HG03108 (cell line): ENCODE measurements at regions not wholly inside any gene's neighbourhood (a gene's known extent, or its start where the extent isn't known, plus 50 kb on each side); places are given as distances from the start of the nearest gene placed in this dataset.

Experiments
- ATAC-seq: cut with Tn5 transposase; IDR thresholded peaks from one replicate; pipeline ENCODE4 v1.9.1; 2021; ENCODE audit warnings: moderate library complexity; ENCODE audit not compliant: unreplicated experiment

- no peak for ATAC-seq
These were observed 167.8 kb downstream of the RAB28 start for GRCh38 chr4:13316354-13316753.

- no peak for ATAC-seq
These were observed 170.3 kb downstream of the RAB28 start for GRCh38 chr4:13313856-13314255.

GRCh38 chr4:13312264-13312663 is 171.9 kb downstream of the RAB28 start:
- no peak for ATAC-seq

- ATAC-seq: no peak
These were observed 174.4 kb downstream of the RAB28 start for GRCh38 chr4:13309751-13310150.

- no peak for ATAC-seq
These were observed 177.8 kb downstream of the RAB28 start for GRCh38 chr4:13306356-13306755.

GRCh38 chr4:13302876-13303275 is 181.3 kb downstream of the RAB28 start:
- no peak for ATAC-seq

- no peak for ATAC-seq
These were observed 184.8 kb downstream of the RAB28 start for GRCh38 chr4:13299343-13299742.

- no peak for ATAC-seq
These were observed 185.5 kb downstream of the RAB28 start for GRCh38 chr4:13298655-13299054.

- no peak for ATAC-seq
These were observed 187.2 kb downstream of the RAB28 start for GRCh38 chr4:13296986-13297385.

- ATAC-seq: no peak
These were observed 189.1 kb downstream of the RAB28 start for GRCh38 chr4:13294961-13295605.

GRCh38 chr4:13292372-13292771 is 191.8 kb downstream of the RAB28 start:
- no peak for ATAC-seq

GRCh38 chr4:13289391-13289790 is 194.7 kb downstream of the RAB28 start:
- no peak for ATAC-seq

GRCh38 chr4:13285336-13285735 is 198.8 kb downstream of the RAB28 start:
- ATAC-seq: no peak

- no peak for ATAC-seq
These were observed 199.2 kb downstream of the RAB28 start for GRCh38 chr4:13284932-13285331.

GRCh38 chr4:13276357-13276756 is 207.8 kb downstream of the RAB28 start:
- ATAC-seq: no peak

- ATAC-seq: no peak
These were observed 215.4 kb downstream of the RAB28 start for GRCh38 chr4:13268703-13269102.

- no peak for ATAC-seq
These were observed 216.0 kb downstream of the RAB28 start for GRCh38 chr4:13268165-13268564.

- no peak for ATAC-seq
These were observed 217.0 kb downstream of the RAB28 start for GRCh38 chr4:13267091-13267490.

- ATAC-seq: no peak
These were observed 217.5 kb downstream of the RAB28 start for GRCh38 chr4:13266687-13267086.

GRCh38 chr4:13263967-13264525 is 220.1 kb downstream of the RAB28 start:
- no peak for ATAC-seq

- ATAC-seq: no peak
These were observed 221.3 kb downstream of the RAB28 start for GRCh38 chr4:13262816-13263215.

- no peak for ATAC-seq
These were observed 222.5 kb downstream of the RAB28 start for GRCh38 chr4:13261486-13262257.
